ENCODE measurements at regions not wholly inside any gene's neighbourhood (a gene's known extent, or its start where the extent isn't known, plus 50 kb on each side); places are given as distances from the start of the nearest gene placed in this dataset.

DNA sequence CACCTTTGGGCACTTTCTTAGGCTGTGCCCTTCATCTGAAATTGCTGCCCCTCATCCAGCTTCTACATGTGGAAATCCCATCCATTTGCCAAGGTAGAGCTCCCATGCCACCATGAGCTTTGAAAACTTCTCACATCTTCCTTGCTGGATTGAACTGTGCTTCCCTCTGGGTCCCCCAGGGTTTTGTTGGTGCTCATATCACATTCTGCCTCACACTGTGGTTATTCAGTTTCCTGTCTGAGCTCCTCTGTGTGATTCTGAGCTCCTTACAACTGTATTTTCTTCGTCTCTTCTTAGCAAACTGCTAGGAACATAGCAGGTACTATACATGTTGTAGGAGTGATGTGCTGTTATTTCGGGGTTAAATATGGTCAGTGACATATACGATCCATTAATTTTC, 74.9 kb upstream of the KL start:
- no peak overlapping the region for H3K27ac ChIP-seq
- no peaks in the 10 kb centered on the region for H3K27me3 ChIP-seq
- peaks cover 0 to 10% (median 3%) of the 10 kb centered on the region in 4 donors for H3K9me3 ChIP-seq
- intact Hi-C loops (cut with DNase I; ENCODE audit: low total_unique reads), result no loop called here
- H3K4me3 ChIP-seq, result no peak overlapping the region
- TF ChIP-seq POLR2AphosphoS5 (IDR thresholded peaks at IDR 0.05) (no peak), POLR2A (IDR thresholded peaks at IDR 0.05) (no peak), EP300 (IDR thresholded peaks at IDR 0.05) (no peak)
- TF ChIP-seq, protein P1, sequence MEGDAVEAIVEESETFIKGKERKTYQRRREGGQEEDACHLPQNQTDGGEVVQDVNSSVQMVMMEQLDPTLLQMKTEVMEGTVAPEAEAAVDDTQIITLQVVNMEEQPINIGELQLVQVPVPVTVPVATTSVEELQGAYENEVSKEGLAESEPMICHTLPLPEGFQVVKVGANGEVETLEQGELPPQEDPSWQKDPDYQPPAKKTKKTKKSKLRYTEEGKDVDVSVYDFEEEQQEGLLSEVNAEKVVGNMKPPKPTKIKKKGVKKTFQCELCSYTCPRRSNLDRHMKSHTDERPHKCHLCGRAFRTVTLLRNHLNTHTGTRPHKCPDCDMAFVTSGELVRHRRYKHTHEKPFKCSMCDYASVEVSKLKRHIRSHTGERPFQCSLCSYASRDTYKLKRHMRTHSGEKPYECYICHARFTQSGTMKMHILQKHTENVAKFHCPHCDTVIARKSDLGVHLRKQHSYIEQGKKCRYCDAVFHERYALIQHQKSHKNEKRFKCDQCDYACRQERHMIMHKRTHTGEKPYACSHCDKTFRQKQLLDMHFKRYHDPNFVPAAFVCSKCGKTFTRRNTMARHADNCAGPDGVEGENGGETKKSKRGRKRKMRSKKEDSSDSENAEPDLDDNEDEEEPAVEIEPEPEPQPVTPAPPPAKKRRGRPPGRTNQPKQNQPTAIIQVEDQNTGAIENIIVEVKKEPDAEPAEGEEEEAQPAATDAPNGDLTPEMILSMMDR (IDR thresholded peaks at IDR 0.05), result no peak
- no peaks in the 10 kb centered on the region for H3K4me1 ChIP-seq
- WGBS, 5 donors, result 72 to 89% (median 83%) methylated on average over 3 of the region's 3 CpGs
- no peak for DNase-seq
- no peaks in the 10 kb centered on the region for H3K36me3 ChIP-seq

GRCh38 chr13:32946558-32946957, 69.7 kb upstream of the KL start:
- 80 to 92% (median 90%) methylated on average over 5 of the region's 5 CpGs for WGBS, 5 donors
- Histone ChIP-seq H3K4me1 (peaks cover 0 to 5% (median 0%) of the 10 kb centered on the region in 4 donors), H3K36me3 (no peaks in the 10 kb centered on the region), H3K27me3 (no peaks in the 10 kb centered on the region), H3K27ac (no peak overlapping the region), H3K4me3 (no peak overlapping the region), H3K9me3 (no peaks in the 10 kb centered on the region)
- DNase-seq, result no peak
- intact Hi-C loops (cut with DNase I; ENCODE audit: low total_unique reads), result no loop called here
- TF ChIP-seq POLR2AphosphoS5 (IDR thresholded peaks at IDR 0.05) (no peak), EP300 (IDR thresholded peaks at IDR 0.05) (no peak), POLR2A (IDR thresholded peaks at IDR 0.05) (no peak)
- TF ChIP-seq, protein P1 (IDR thresholded peaks at IDR 0.05), result no peak

DNA sequence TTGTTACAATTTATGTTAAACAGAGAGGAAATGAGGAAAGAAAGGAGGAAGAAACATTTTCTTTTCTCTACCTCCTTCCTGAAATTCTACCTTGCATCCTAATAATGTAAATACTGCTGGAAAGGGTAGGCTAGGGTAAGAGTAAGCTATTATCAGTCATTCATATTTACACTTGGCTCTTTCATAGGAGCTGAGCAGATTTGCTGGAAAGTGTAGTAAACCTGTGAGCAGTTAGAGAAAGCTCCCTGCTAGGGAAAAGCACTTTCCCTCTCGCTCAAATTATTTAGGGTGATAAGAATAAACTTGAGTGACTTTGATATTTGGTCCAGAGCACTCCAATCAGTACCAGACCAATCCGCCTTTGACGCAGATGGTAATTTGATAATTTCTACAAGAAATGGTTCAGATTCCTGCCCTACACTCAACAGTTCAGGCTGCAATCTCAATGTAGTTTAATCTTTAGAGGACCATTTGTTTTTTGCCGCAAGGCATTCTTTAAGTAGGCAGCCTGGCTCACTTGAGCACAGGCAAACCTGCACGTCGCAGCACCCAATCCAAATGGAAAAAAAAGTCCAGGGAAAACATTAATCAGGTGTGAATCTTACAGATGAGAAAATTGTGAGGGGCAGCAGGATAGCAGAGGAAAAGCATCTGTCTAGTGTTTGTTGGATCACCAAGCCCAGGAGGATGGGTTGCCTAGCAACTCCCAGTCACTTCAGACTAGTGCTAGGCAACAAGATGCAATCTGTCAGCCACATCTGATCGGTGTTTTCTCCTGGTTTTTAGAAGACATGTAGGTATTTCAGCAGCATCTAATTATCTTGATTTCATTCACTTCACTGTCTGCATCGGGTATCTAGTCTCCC, 68.6 kb upstream of the KL start:
- peak in 1 of 2 donors; percentile 69 for DNase-seq
- Histone ChIP-seq H3K27me3 (no peaks in the 10 kb centered on the region), H3K4me3 (no peak overlapping the region), H3K27ac (peak overlapping the region in 1 of 5 donors; percentile 38), H3K4me1 (peaks cover 0 to 5% (median 0%) of the 10 kb centered on the region in 4 donors), H3K36me3 (no peaks in the 10 kb centered on the region), H3K9me3 (no peaks in the 10 kb centered on the region)
- 34 to 47% (median 42%) methylated on average over 8 of the region's 8 CpGs for WGBS, 5 donors
- no peak for TF ChIP-seq POLR2AphosphoS5 (IDR thresholded peaks at IDR 0.05)
- TF ChIP-seq EP300 (IDR thresholded peaks at IDR 0.05), result no peak
- TF ChIP-seq, protein P1 (IDR thresholded peaks at IDR 0.05), result no peak
- TF ChIP-seq POLR2A (IDR thresholded peaks at IDR 0.05), result no peak
- intact Hi-C loops (cut with DNase I; ENCODE audit: low total_unique reads), result no loop called here

DNA sequence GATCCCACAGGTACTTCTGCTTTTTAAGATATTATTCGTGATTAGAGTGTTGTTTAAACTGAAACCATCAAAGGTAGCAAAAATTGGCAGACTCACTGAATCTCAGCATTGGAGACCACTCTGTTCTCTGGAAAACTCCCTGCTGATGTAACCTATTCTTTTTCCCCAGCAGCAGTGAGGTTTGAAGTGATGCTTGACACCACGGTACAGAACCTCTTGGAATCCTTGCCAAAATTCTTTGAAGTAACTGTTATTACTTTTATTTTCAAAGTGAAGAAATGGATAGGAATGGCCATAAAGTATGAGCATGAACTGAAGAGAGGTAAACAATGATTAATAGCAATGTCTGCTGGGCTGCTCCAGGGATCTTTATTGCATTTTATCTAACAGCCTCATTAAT, 66.4 kb upstream of the KL start:
- no peak overlapping the region for H3K27ac ChIP-seq
- no peaks in the 10 kb centered on the region for H3K27me3 ChIP-seq
- no peak overlapping the region for H3K4me3 ChIP-seq
- no peak for DNase-seq
- peaks cover 0 to 5% (median 0%) of the 10 kb centered on the region in 4 donors for H3K4me1 ChIP-seq
- WGBS, 5 donors, result 55 to 72% (median 71%) methylated on average over 2 of the region's 2 CpGs
- intact Hi-C loops (cut with DNase I; ENCODE audit: low total_unique reads), result no loop called here
- H3K9me3 ChIP-seq, result no peaks in the 10 kb centered on the region
- TF ChIP-seq POLR2A (IDR thresholded peaks at IDR 0.05) (no peak), EP300 (IDR thresholded peaks at IDR 0.05) (no peak), POLR2AphosphoS5 (IDR thresholded peaks at IDR 0.05) (no peak)
- TF ChIP-seq, protein P1 (IDR thresholded peaks at IDR 0.05), result no peak
- H3K36me3 ChIP-seq, result no peaks in the 10 kb centered on the region
